HG02759 (cell line): ENCODE measurements at regions not wholly inside any gene's neighbourhood (a gene's known extent, or its start where the extent isn't known, plus 50 kb on each side); places are given as distances from the start of the nearest gene placed in this dataset.
A peak's percentile ranks its signal among the peaks of the same experiment; 100 is the strongest.
"Not testable (repeated sequence)": the region's sequence is repeated elsewhere in the genome, so short reads cannot be mapped to it uniquely, and the experiment has no call there.

ENCODE experiments used
- ATAC-seq: cut with Tn5 transposase; IDR thresholded peaks from one replicate; pipeline ENCODE4 v1.9.1; 2021; ENCODE audit warnings: mild to moderate bottlenecking, moderate library complexity; ENCODE audit not compliant: unreplicated experiment

GRCh38 chr11:16542353-16542752 is 186.0 kb upstream of the SOX6 start:
- ATAC-seq = no peak

- no peak for ATAC-seq
Observed at GRCh38 chr11:16536513-16536912, 180.2 kb upstream of the SOX6 start.

GRCh38 chr11:16528639-16529038 is 172.3 kb upstream of the SOX6 start:
- no peak for ATAC-seq

GRCh38 chr11:16527525-16528246 is 171.3 kb upstream of the SOX6 start:
- no peak for ATAC-seq

- no peak for ATAC-seq
Observed at GRCh38 chr11:16526947-16527346, 170.6 kb upstream of the SOX6 start.

GRCh38 chr11:16520713-16521112 is 164.4 kb upstream of the SOX6 start:
- not testable (repeated sequence) for ATAC-seq

GRCh38 chr11:16512899-16513241 is 156.5 kb upstream of the SOX6 start:
- peak; percentile 70 for ATAC-seq

- ATAC-seq = no peak
Observed at GRCh38 chr11:16512198-16512898, 156.0 kb upstream of the SOX6 start.

- ATAC-seq = no peak
Observed at GRCh38 chr11:16511116-16512114, 155.1 kb upstream of the SOX6 start.

GRCh38 chr11:16505481-16505880 is 149.1 kb upstream of the SOX6 start:
- no peak for ATAC-seq

- not testable (repeated sequence) for ATAC-seq
Observed at GRCh38 chr11:16503891-16504290, 147.5 kb upstream of the SOX6 start.

- no peak for ATAC-seq
Observed at GRCh38 chr11:16494918-16495691, 138.8 kb upstream of the SOX6 start.

GRCh38 chr11:16484434-16484833 is 128.1 kb upstream of the SOX6 start:
- ATAC-seq = no peak

GRCh38 chr11:16474659-16475058 is 118.3 kb upstream of the SOX6 start:
- ATAC-seq = no peak

GRCh38 chr11:16469968-16470367 is 113.6 kb upstream of the SOX6 start:
- ATAC-seq = no peak

- ATAC-seq = no peak
Observed at GRCh38 chr11:16468735-16469453, 112.5 kb upstream of the SOX6 start.

- no peak for ATAC-seq
Observed at GRCh38 chr11:16460508-16460907, 104.2 kb upstream of the SOX6 start.

GRCh38 chr11:16456366-16456765 is 100.0 kb upstream of the SOX6 start:
- ATAC-seq = no peak

- no peak for ATAC-seq
Observed at GRCh38 chr11:16454289-16454863, 98.0 kb upstream of the SOX6 start.
